ENCODE measurements at regions not wholly inside any gene's neighbourhood (a gene's known extent, or its start where the extent isn't known, plus 50 kb on each side); places are given as distances from the start of the nearest gene placed in this dataset.

- no peaks in the 10 kb centered on the region for H3K27me3 ChIP-seq
- H3K9me3 ChIP-seq = no peaks in the 10 kb centered on the region
- no peak overlapping the region for H3K4me3 ChIP-seq
- H3K27ac ChIP-seq = no peak overlapping the region
- no peaks in the 10 kb centered on the region for H3K4me1 ChIP-seq
- no peaks in the 10 kb centered on the region for H3K36me3 ChIP-seq
- DNase-seq (ENCODE audit: low spot score) = no peak
- TF ChIP-seq CTCF (IDR thresholded peaks at IDR 0.05) = no peak
Measured at GRCh38 chr7:68484731-68485130, 1113.5 kb upstream of the AUTS2 start.

- H3K27me3 ChIP-seq = no peaks in the 10 kb centered on the region
- H3K9me3 ChIP-seq = no peaks in the 10 kb centered on the region
- H3K4me1 ChIP-seq = no peaks in the 10 kb centered on the region
- H3K4me3 ChIP-seq = no peak overlapping the region
- no peak for TF ChIP-seq CTCF (IDR thresholded peaks at IDR 0.05)
- H3K27ac ChIP-seq = no peak overlapping the region
- no peak for DNase-seq (ENCODE audit: low spot score)
- no peaks in the 10 kb centered on the region for H3K36me3 ChIP-seq
Measured at GRCh38 chr7:68485253-68485917, 1112.9 kb upstream of the AUTS2 start.

DNA sequence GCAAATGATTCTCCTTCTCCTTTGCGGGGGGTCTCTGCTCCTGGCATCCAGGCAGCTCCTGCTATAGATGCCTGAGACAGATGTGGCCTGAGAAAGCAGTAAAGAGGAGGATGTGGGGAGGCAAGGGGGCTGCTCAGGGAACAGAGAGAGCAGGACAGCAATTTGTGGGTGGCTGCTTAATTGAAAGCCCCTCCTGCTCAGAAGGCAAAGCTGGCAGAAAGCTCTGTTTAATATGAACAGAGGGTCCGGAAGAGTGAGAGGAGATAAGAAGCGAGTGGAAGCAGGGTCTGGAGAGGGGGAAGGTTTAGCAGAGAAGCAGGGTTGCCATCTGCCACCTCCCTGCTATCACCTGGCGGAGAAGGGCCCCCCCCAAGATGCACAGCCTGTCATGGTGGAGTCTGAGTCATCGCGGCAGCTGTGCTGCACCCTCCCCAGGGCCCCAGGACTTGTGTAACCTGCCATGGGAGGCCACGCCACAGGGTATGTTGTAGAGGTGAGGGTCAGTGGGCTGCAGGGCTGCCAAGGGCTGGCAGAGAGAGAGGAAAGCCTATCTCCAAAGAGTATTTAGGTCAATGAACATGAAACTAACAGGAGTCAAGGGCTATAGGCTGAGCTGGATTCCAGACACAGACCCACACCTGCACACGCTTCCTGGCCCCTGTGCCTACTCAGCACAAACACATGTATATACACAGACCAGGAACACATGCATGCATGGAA, 1109.8 kb upstream of the AUTS2 start:
- no peak overlapping the region for H3K4me3 ChIP-seq
- no peak overlapping the region for H3K27ac ChIP-seq
- DNase-seq (ENCODE audit: low spot score) = no peak
- no peaks in the 10 kb centered on the region for H3K36me3 ChIP-seq
- H3K4me1 ChIP-seq = no peaks in the 10 kb centered on the region
- TF ChIP-seq CTCF (IDR thresholded peaks at IDR 0.05) = no peak
- H3K9me3 ChIP-seq = no peaks in the 10 kb centered on the region
- no peaks in the 10 kb centered on the region for H3K27me3 ChIP-seq

DNA sequence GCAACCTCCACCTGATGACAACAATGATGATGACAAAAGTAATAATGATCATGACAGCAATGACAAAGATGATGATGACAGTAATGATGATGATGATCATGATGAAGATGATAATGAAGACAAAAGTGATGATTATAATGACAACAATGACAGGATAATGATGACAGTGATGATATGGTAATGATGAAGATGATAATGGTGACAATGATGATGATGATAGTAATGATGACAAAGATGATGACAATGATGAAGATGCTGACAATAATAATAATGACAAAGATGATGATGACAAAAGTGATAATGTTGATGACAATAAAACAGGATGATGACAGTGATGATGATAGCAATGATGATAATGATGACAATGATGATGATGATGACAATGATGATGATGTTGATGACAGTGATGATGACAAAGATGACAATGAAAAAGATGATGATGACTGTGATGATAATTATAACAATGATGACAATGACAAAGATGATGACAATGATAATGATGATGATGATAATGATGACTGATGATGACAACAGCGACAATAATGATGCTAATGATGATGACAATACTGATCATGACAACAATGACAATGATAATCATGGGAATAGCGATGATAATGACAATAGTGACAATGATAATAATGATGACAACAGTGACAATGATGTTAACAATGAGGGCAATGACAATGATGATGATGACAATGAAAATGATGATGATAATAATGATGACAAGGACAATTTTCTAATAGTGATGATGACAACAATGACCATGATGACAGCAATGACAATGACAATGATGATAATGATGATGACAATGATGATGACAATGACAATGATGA, 1106.5 kb upstream of the AUTS2 start:
- no peak overlapping the region for H3K4me3 ChIP-seq
- no peaks in the 10 kb centered on the region for H3K9me3 ChIP-seq
- H3K36me3 ChIP-seq = no peaks in the 10 kb centered on the region
- no peaks in the 10 kb centered on the region for H3K27me3 ChIP-seq
- no peak for TF ChIP-seq CTCF (IDR thresholded peaks at IDR 0.05)
- H3K27ac ChIP-seq = no peak overlapping the region
- H3K4me1 ChIP-seq = no peaks in the 10 kb centered on the region
- DNase-seq (ENCODE audit: low spot score) = no peak

- Histone ChIP-seq H3K36me3 (no peaks in the 10 kb centered on the region), H3K27me3 (no peaks in the 10 kb centered on the region), H3K27ac (no peak overlapping the region), H3K4me3 (no peak overlapping the region), H3K9me3 (no peaks in the 10 kb centered on the region), H3K4me1 (no peaks in the 10 kb centered on the region)
- no peak for TF ChIP-seq CTCF (IDR thresholded peaks at IDR 0.05)
- no peak for DNase-seq (ENCODE audit: low spot score)
Measured at GRCh38 chr7:68492359-68492690, 1106.0 kb upstream of the AUTS2 start.
